ENCODE measurements at regions not wholly inside any gene's neighbourhood (a gene's known extent, or its start where the extent isn't known, plus 50 kb on each side); places are given as distances from the start of the nearest gene placed in this dataset.

DNA sequence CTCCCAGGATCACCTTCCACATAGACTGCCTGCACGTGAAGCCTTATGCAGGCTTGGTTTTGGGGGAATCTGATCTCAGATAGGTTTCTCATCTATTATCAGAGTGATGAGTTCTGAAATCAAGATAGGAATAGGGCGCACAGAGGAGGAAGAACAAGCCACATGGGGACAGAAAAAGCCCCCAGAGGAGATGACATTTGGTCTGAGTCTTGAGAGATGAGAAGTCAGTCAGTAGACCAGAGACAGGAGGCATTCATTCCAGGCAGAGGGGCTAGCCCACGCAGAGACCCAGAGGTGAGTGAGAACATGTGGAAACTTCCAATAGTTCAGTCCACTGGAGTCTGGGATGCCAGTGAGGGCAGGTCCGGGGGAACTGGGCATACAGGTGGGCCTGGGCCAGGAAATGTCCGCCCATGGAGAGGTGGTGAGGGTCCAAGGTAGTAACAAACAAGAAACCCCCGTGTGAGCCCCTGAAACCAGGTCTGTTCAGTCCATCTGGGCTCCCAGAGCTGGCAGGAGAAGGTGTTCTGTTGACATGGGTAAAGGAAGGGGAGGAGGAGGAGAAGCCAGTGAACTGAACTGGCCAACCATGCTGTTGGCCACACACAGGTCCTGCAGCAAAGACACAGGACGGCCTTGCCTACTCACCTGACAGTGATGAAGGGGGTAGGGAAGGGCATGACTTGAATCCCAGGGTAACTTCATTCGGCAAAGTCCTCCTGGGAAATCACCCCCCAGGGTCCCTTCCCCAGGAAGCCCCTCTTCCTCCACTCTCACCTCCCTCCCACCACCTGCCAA, 69.3 kb upstream of the SMNDC1 start:
- DNase-seq (ENCODE audit: low read depth, low spot score): no peak

DNA sequence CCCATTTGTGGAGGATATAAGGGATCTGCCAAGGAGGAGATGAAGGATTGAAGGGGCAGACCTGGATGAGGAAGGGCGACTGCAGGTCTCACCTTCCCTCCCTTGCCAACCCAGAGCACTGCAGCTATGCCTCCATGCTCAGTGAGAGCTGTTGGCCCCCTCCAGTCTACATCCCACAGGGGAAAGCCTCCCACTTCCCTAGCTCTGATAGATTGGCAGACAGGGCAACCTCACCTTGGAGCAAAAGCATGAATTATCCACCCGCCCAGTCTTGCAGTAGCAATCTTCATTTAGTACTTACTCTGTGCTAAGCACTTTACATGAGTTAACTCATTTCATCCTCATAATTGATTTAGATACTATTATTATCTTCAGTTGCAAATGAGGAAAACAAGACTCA, 70.4 kb upstream of the SMNDC1 start:
- no peak for DNase-seq (ENCODE audit: low read depth, low spot score)

DNA sequence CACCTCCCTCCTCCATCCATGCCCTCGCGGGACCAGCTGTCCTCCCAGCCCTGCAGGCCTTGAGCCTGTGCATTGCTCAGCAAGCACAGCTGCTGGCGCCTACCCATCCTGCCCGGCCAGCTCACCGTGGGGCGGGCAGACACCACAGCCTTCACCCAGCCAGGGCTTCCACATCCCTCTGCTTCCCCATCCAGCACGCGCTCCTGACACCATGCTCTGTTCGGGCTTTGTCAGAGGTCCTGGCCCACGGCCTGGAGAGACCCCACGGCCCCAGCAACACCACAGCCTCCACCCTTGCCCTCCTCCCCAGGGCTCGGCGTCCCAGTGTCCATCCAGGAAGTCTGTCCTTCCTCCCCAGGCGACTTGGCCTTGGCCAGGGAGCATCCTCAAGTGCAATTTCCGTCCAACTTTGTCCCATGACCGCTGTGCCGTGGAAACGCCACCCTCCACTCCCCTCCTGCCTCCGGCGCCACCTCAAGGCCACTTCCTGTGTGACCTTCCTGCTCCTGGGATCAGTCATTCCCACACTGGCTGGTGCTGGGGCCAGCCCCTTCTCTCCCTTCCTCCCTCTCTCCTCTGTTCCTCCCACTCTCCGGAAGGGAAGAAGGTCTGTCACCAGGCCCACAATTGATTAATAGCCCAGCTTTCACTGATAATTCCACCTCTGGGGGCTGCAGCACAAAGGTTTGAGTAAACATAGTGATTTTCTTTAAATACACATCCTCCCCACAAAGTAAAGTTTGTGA, 71.5 kb upstream of the SMNDC1 start:
- DNase-seq (ENCODE audit: low read depth, low spot score): no peak

DNA sequence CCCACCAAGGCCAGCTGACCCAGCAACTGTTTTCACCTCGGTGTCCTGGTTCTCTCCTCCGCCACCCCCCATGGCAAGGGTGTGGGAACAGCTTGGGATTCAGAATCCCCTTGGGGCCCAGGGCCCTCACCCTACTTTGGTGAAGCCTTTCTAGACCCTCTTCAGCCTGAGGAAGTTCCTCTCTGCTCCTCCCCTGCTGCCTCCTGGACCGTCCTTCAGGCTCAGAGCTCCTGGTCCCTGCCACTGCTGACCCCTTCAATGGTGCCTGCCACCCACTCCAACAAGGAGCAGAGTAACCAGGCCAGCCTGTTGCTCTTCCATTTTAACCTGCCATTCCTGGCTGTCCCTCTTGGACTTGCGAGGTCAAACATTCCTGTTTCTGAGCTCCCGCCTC, 72.0 kb upstream of the SMNDC1 start:
- DNase-seq (ENCODE audit: low read depth, low spot score): no peak

DNA sequence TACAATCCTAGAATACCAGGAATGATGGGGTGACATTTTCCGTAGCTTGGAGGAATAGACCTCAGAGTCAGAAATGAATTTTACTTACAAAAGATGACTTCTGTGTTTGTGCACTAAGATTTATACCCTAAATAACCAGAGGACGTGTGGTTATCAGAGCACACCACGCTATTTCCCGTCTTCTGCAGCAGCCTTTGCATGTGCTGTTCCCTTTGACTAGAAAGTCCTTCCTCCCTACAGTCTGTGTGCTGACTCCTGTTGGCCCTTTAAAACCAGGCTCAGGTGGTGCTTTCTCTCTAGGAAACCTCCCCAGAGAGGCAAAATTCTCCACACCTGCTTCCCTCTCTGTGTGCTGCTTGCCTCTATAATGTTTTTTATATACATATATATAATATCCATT, 73.3 kb upstream of the SMNDC1 start:
- DNase-seq (ENCODE audit: low read depth, low spot score): no peak

DNA sequence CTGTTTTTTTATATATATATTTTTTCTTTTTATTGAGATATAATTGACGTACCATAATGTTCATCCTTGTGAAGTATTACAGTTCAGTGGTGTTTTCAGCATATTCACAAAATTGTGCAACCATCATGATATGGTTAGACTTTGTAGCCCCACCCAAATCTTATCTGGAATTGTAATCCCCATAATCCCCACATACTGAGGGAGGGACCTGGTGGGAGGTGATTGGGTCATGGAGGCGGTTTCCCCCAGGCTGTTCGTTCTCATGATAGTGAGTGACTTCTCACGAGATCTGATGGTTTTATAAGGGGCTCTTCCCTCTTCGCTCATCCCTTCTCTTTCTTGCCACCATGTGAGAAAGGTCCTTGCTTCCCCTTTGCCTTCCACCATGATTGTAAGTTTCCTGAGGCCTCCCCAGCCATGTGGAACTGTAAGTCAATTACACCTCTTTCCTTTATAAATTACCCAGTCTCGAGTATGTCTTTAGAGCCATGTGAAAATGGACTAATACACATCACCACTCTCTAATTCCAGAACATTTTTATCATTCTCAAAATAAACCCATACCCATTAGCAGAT, 73.9 kb upstream of the SMNDC1 start:
- DNase-seq (ENCODE audit: low read depth, low spot score): no peak

DNA sequence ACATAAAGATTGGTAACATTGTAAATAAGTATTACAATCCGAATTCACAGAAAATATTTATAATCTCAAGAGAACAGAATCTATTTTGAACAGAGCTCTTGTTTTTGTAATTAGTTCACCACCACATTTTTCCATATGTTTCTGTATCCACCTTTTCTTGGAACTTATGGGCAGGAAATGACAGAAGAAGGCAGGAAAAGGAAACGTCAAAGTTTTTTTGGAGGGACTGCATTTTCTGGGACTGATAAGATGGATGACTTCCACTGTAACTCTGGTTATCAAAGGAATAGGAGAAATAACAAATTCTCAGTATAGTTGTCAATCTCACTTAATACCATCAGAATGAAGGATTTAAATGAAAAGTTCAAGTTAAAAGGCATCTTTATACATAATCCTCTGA, 75.1 kb upstream of the SMNDC1 start:
- peak; percentile 62 for DNase-seq (ENCODE audit: low read depth, low spot score)

DNA sequence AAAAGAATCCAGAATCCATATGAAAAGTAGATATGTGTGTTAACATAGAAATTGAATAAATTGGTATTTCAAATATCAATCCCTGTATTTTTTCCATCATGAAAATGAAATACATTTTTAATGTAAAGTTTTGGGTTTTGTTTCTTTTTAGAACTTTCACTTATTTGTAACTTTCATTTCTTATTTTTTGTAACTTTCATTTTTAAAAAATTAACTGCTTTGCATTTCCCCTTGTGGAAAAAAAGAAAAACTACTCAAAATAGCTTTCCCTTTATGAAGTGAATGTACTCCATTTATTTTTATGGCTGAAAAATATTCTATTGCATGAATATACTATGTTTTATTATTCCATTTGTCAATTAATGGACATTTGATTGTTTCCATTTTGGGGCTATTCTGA, 75.6 kb upstream of the SMNDC1 start:
- no peak for DNase-seq (ENCODE audit: low read depth, low spot score)

DNA sequence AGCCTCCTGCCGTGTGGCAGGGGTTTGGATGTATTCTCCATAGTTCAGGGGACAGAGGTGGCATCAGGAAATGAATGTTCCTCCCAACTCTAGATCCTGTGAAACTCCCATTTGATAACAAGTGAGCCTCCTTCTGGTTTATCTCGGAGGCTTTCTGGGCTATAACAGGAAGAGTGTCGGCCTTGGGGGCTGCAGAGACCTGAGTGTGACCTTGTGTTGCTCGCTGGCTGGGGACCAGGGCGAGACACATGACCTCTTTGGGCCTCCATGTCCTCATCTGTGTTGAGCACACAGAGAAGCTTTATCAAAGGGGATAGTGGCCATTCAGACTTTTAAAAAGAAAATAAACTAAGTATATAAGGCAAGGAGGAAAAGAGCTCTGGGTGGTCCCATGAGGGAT, 78.0 kb upstream of the SMNDC1 start:
- DNase-seq (ENCODE audit: low read depth, low spot score): no peak

DNA sequence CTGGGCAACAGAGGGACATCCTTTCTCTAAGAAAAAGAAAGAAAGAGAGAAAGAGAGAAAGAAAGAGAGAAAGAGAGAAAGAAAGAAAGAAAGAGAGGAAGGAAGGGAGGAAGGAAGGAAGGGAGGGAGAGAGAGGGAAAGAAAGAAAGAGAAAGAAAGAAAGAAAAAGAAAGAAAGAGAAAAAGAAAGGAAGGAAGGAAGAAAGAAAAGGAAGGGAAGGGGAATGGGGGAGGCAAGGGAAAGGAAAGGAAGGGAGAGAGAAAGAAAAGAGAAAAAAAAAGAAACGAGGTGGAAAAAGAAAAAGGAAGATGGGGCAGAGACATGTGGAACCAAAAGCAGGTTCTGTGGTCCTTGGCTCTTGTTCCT, 82.9 kb upstream of the SMNDC1 start:
- DNase-seq (ENCODE audit: low read depth, low spot score): no peak

DNA sequence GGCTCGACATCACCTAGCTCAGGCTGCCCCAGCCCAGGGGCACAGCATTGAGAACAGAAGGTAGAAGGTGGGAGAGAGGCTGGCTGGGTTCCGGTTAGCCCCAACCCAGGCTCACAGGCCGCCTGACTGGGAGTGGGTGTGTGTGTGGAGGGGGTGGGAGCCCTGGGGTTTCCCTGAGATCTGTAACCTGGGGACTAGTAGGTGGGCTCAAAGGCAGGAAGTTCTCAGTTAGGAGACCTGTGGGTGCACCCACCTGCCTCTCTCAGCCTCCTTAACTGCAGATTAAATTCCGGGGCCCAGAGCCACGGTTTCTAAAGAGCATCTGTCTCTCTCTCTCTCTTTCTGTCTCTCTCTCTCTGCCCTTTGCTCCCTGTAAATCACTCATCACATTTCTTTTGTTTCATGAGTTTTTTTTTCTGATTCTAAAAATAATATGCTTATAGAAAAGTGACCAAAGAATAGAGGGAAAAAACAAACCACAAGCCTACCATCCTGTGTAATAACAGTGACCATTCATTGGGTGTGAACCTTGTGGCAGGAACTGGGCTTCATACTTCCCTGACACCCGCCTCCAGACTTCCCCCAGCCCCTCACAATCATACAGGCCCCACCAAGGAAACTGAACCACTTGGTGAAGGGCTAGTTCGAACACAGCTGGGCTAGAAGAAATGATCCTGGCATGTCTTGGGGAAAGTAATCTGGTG, 83.4 kb upstream of the SMNDC1 start:
- DNase-seq (ENCODE audit: low read depth, low spot score): no peak

DNA sequence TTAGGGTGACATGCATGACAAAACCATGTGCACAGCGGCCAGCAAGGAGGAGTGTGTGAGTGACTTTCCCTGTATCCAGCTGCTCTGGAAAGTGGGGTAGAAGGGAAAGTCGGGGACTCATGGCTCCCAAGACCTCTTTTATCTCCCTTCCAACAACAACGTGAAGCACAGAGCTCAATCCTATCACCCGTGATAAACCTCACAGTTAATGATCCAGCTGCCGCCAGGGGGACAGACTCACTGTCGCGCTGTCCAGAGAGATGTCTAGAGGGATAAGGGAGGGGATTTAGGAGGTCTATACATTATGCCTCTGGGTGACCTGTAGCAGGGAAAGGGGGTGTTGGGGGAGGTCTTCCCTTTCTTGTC, 84.0 kb upstream of the SMNDC1 start:
- no peak for DNase-seq (ENCODE audit: low read depth, low spot score)

DNA sequence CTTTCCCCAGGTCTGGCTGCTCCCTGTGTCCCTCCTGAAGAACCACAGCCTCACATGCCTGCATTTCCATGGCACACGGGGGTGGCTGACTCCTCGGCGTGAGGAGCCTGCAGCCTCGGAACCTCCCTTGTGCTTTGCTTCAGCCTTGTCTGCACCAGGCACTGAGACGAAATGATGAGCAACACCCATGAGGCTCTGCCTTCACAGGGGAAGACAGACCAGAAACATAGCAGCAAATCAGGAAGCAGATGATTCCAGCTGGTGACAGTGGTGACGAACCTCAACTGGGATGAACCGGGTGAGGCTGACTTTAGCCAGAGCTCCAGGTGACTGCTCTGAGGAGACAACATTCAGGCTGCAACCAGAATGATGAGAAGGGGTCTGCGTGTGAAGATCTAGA, 84.5 kb upstream of the SMNDC1 start:
- DNase-seq (ENCODE audit: low read depth, low spot score): no peak

DNA sequence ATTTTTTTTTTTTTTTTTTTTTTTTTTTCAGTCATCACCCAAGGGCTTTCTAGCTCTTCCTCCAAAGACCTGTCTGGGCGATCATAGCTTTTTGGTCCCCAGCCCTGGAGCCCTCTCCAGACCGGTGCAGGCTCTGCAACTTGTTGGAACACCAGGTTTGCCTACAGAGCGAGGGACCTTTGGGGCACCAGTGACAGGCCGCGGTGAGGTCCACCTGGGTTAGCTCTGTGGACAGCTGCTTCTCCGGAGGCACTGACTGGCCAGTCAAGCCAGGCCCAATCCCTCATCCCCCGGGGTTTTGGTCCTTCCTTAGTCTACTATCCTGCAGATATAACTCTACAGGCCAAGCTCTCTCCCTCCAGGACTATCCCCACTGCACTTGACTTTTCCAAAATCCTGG, 86.8 kb upstream of the SMNDC1 start:
- no peak for DNase-seq (ENCODE audit: low read depth, low spot score)

DNA sequence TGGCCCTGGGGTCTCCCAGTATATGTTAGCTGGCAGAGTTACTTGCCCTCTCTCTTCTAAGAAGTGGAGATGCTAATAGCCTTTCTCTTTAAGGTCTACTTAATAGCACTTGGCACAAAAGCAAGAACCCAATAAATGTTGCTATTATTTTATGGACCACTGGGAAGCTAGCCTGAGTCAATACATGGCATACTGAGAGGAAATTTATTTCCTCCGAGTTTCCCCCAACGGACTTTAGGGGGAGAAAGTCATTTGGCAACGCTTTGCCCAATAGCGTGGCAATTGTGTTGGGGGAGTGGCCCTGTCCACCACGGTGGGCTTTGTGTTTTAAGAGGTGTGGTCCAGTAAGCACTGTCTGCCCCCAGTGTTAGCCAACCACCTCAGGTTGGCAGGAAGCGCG, 87.4 kb upstream of the SMNDC1 start:
- DNase-seq (ENCODE audit: low read depth, low spot score): no peak

DNA sequence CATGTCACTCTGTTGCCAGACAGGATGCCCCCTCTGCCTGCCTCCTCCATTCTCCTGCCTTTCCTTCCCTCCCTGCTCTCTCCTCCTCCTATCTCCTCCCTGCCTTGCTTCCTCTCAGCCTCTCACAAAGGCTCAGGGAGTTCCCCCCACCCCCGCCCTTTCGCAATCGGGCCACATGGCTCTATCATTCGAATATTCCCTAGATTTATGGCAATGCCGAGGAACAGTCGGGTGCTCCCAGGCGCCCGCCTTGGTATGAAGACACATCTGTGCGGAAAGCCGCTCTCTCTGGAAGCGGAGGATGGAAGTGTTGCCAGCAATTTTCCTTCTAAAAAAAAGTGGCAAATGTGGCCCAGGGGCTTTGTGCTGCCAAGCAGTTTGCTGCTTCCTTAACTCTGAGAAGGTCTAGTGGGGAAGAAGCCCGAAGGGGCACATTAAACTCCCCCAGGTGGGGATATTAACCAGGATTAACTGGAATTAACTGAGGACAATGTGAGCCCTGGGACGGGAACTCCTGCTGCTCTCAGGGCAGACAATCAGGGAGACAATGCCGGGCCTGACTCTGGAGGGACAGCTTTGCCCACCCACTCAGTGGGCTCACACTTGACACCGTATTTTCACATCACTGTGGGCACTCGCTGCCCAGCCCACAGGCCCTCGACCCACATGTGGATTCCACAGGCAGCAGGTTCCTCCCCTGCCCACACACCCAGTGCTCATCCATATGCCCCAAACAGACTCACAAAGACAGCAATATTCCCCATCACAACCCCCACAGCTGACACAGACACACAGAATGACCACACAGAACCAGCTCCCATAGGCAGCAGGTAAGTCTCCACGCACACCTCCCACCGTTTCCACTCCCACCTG, 88.4 kb upstream of the SMNDC1 start:
- no peak for DNase-seq (ENCODE audit: low read depth, low spot score)

DNA sequence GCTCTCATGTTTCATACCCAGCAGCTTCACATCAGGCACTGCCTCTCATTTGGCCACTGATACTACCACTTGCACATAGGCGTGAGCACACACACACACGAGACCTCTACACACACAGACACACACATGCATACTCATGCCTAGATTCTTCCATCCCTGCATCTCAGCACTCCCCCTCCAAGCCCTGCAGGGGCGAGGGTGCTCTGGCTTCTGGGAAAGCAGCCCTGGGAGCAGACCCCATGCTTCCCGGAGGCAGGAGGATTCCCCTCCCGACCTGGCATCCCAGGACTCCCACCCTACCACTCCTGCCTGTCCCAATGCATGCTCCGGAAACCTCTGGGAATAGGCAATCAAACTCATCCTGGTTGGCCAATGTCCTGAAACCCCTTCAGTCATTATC, 89.1 kb upstream of the SMNDC1 start:
- no peak for DNase-seq (ENCODE audit: low read depth, low spot score)

DNA sequence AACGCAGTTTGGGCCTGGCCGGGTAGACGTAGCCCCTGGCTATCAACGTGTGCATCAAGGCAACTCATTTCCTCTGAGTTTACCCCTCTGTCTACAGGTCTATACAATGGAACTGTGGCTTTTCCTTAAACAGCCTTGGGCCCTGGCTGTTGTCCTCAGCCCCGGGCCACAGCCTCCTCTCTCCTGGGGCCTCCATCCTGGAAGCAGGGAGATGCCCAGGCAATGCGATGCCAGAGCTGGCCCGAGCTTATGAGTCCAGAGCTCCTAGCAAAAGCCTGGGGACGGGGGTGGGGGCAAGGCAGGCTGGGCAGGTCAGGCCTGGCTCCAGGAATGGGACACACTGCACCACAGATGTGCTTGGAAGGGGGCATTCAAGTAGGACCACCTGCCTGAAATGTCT, 89.6 kb upstream of the SMNDC1 start:
- DNase-seq (ENCODE audit: low read depth, low spot score): no peak

DNA sequence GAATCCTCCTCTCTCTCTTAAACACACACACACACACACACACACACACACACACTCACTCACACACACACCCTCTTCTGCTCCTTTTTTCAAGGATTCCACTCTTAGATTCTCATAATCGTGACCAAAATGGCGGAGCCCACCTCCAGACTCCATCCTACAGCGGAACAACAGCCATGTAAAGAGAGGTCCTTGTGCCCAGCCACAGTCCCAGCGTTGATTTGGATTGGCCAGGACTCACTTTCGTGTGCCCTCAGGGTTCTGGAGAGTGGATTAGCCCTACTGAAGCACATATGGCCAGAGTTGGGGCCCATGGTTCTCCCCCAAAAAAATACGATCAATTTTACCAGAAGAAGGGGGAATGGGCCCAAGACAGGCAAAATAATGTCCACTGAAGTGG, 90.2 kb upstream of the SMNDC1 start:
- no peak for DNase-seq (ENCODE audit: low read depth, low spot score)

DNA sequence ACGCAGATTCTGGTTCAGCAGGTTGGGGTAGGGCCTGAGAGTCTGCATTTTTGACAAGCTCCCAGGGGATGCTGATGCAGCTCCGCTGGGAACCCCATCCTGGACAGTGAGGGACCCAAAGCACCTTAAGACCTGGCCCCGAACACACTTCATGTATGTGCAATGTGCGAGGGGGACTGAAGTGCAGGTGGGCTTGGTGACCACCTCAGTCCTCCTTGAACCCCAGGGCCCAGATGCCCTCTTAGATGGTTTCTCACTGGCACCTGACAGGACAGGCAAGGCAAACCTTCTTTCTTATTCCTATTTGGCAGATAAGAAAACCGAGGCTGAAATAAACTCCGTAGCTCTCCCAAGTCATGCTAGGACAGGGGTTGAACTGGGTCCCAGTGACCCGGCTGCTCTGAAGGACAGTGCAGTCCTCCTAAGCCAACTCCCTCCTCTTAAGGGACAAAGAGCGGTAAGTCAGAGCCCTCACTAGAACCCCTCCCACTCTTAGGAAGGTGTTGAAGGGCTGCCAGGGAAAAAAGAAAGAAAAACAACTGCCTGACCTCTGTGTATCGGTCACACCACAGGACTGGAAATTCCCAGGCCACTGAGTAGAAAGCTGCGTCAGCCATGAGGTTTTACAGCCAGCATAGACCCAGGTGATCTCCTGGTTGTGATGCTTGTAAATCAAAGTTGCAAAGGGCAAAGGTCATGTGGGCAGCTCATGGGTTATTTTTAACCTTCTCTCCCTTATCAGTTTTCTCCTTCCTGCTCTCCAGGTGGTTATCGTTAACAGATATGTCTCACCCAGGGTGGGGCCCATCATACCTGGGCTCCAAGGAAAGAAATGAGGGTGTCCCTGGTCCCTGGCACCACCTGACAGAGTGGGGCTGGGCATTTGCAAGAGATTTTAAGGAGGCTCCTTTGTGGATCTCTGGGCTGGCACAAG, 90.9 kb upstream of the SMNDC1 start:
- DNase-seq (ENCODE audit: low read depth, low spot score): peak; percentile 95

Data from pulmonary artery endothelial cell (primary cell).